Natural killer cell (primary cell): ENCODE measurements at regions not wholly inside any gene's neighbourhood (a gene's known extent, or its start where the extent isn't known, plus 50 kb on each side); places are given as distances from the start of the nearest gene placed in this dataset.

Experiments used
- ATAC-seq, 3 donors: fragments of 150-1000 bp in 2 of 3; fragments of 200-7000 bp in 1 of 3; cut with Tn5 transposase; 1 replicate in 1 of 3; 2 replicates in 2 of 3; pipeline ENCODE4 v1.10.0; 2021; ENCODE audit warnings: mild to moderate bottlenecking in 2 of 3, moderate library complexity in 2 of 3
- DNase-seq, 2 donors: peaks; one replicate each; pipeline versions ENCODE4 v3.0.0 to v3.0.0-alpha.2; 2013 to 2021; ENCODE audit warnings: mixed read lengths in 1 of 2
- H3K27ac ChIP-seq: one replicate; pipeline ENCODE4 v1.5.1; 2013; ENCODE audit warnings: mild to moderate bottlenecking, low read length
- H3K27me3 ChIP-seq: one replicate; pipeline ENCODE4 v1.6.1; 2013; ENCODE audit warnings: low read length; ENCODE audit not compliant: control insufficient read depth, insufficient read depth
- H3K36me3 ChIP-seq: one replicate; pipeline ENCODE4 v1.6.1; 2013; ENCODE audit warnings: low read length; ENCODE audit not compliant: control insufficient read depth, insufficient read depth
- H3K4me1 ChIP-seq: one replicate; pipeline ENCODE4 v1.6.1; 2013; ENCODE audit warnings: low read length; ENCODE audit not compliant: control insufficient read depth, insufficient read depth
- H3K4me3 ChIP-seq: one replicate; pipeline ENCODE4 v1.5.1; 2013; ENCODE audit warnings: low read length
- H3K9me3 ChIP-seq: one replicate; pipeline ENCODE4 v1.6.1; 2013; ENCODE audit warnings: low read length; ENCODE audit not compliant: control insufficient read depth, insufficient read depth
- H3K27ac Mint-ChIP-seq, 2 donors: one replicate each; pipeline ENCODE4 v1.8.0; 2022; ENCODE audit warnings: mild to moderate bottlenecking in 2 of 2, mixed read lengths in 2 of 2, moderate library complexity in 1 of 2
- H3K27me3 Mint-ChIP-seq, 2 donors: one replicate each; pipeline ENCODE4 v1.8.0; 2022; ENCODE audit warnings: low read depth in 2 of 2, mixed read lengths in 2 of 2
- H3K36me3 Mint-ChIP-seq: one replicate; pipeline ENCODE4 v1.8.0; 2022; ENCODE audit warnings: mixed read lengths
- H3K4me1 Mint-ChIP-seq, 2 donors: one replicate each; pipeline ENCODE4 v1.8.0; 2022; ENCODE audit warnings: mixed read lengths in 2 of 2
- H3K4me3 Mint-ChIP-seq: one replicate; pipeline ENCODE4 v1.8.0; 2022; ENCODE audit warnings: mild to moderate bottlenecking, moderate library complexity, mixed read lengths
- H3K9me3 Mint-ChIP-seq, 2 donors: one replicate each; pipeline ENCODE4 v1.8.0; 2022; ENCODE audit warnings: mixed read lengths in 2 of 2
- WGBS: methylation state at CpG from one replicate; pipeline ENCODE4 v1.1.7; 2013; ENCODE audit warnings: missing lambda C conversion rate; ENCODE audit not compliant: insufficient coverage; 5-methylcytosine and 5-hydroxymethylcytosine counted together
- intact Hi-C: fragments of 100-400 bp; cut with micrococcal nuclease; formaldehyde crosslinking; loops from one replicate; pipeline ENCODE4 v1.14.2; 2022
- TF ChIP-seq, protein P1 (sequence below): fragments of 200-600 bp; IDR thresholded peaks from one replicate; pipeline ENCODE4 v1.8.0; 2022; ENCODE audit warnings: antibody characterized with exemption

DNA sequence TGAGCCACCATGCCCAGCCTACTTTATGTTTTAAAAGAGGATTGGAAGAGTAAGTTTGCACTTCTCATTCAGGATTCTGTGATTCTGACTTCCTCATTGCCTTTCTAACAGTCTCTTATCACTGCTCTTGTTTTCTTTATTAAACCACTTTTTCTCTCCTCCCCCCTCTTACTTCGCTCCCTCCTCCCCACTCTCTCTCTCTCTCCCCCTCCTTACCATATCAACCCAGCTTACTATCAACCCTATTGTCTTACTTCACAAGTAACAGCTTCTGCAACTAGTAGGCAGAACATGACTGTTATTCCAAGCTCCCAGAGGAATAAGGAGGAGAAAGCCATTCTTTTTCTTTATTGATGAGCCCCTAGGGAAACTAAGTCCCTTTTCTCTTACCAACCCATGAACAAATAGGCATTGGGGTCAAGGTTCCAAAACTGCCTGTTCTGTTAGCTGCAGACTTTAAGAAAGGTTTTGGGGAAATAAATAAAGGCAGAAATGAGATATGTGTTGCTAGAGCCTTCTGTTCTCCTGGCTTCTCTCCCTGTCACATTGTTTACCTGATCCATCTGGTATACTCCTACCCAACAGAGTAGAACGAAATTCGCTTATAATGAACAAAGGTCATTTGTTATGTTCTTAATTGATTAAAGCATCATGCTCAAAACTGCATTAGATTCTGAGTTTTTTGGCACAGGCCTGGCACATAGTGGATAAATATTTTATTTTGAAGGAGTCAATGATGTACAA is 56.4 kb upstream of the RASGRP1 start:
- H3K9me3 ChIP-seq: no peaks in the 10 kb centered on the region
- H3K27ac Mint-ChIP-seq: peak overlapping the region; percentile 7 to 21
- H3K36me3 Mint-ChIP-seq: no peaks in the 10 kb centered on the region
- peaks cover 16% of the 10 kb centered on the region for H3K4me1 ChIP-seq
- WGBS: 37% methylated on average over 1 of the region's 3 CpGs
- TF ChIP-seq, protein P1, sequence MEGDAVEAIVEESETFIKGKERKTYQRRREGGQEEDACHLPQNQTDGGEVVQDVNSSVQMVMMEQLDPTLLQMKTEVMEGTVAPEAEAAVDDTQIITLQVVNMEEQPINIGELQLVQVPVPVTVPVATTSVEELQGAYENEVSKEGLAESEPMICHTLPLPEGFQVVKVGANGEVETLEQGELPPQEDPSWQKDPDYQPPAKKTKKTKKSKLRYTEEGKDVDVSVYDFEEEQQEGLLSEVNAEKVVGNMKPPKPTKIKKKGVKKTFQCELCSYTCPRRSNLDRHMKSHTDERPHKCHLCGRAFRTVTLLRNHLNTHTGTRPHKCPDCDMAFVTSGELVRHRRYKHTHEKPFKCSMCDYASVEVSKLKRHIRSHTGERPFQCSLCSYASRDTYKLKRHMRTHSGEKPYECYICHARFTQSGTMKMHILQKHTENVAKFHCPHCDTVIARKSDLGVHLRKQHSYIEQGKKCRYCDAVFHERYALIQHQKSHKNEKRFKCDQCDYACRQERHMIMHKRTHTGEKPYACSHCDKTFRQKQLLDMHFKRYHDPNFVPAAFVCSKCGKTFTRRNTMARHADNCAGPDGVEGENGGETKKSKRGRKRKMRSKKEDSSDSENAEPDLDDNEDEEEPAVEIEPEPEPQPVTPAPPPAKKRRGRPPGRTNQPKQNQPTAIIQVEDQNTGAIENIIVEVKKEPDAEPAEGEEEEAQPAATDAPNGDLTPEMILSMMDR: no peak
- no peak for DNase-seq
- H3K27me3 Mint-ChIP-seq: peaks cover 0 to 3% of the 10 kb centered on the region in 2 donors
- ATAC-seq: peak in 1 of 3 donors; percentile 36
- H3K36me3 ChIP-seq: no peaks in the 10 kb centered on the region
- no peaks in the 10 kb centered on the region for H3K27me3 ChIP-seq
- peaks cover 38 to 43% of the 10 kb centered on the region in 2 donors for H3K4me1 Mint-ChIP-seq
- H3K27ac ChIP-seq: no peak overlapping the region
- intact Hi-C loops: no loop called here
- no peak overlapping the region for H3K4me3 Mint-ChIP-seq
- no peaks in the 10 kb centered on the region for H3K9me3 Mint-ChIP-seq
- no peak overlapping the region for H3K4me3 ChIP-seq

DNA sequence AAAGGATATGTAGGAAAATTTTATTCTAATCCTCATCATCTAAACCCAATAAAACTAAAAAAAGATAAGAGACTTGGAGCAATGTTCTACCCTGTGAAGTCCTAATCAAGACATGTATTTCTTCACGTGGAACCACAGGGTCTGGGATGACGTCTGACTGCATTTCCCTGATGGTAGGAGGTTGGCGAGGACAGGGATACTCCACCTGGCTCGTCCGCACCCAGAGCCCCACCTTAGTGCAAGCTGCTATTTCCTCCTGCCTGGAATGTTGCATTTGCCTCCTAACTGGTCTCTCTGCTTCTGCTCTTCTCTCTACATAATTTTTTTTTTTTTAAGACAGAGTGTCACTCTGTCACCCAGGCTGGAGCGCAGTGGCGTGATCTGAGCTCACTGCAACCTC is 57.7 kb upstream of the RASGRP1 start:
- peaks cover 0 to 3% of the 10 kb centered on the region in 2 donors for H3K27me3 Mint-ChIP-seq
- DNase-seq: no peak
- H3K4me3 Mint-ChIP-seq: peak overlapping the region; percentile 45
- H3K36me3 Mint-ChIP-seq: no peaks in the 10 kb centered on the region
- peak in 1 of 3 donors; percentile 12 for ATAC-seq
- intact Hi-C loops: no loop called here
- H3K9me3 Mint-ChIP-seq: no peaks in the 10 kb centered on the region
- Histone ChIP-seq H3K9me3 (no peaks in the 10 kb centered on the region), H3K27ac (no peak overlapping the region), H3K27me3 (no peaks in the 10 kb centered on the region), H3K36me3 (no peaks in the 10 kb centered on the region), H3K4me3 (no peak overlapping the region), H3K4me1 (peaks cover 16% of the 10 kb centered on the region)
- H3K4me1 Mint-ChIP-seq: peaks cover 46 to 51% of the 10 kb centered on the region in 2 donors
- peak overlapping the region; percentile 69 to 74 for H3K27ac Mint-ChIP-seq
- 92% methylated on average over 7 of the region's 7 CpGs for WGBS
- TF ChIP-seq, protein P1: no peak

DNA sequence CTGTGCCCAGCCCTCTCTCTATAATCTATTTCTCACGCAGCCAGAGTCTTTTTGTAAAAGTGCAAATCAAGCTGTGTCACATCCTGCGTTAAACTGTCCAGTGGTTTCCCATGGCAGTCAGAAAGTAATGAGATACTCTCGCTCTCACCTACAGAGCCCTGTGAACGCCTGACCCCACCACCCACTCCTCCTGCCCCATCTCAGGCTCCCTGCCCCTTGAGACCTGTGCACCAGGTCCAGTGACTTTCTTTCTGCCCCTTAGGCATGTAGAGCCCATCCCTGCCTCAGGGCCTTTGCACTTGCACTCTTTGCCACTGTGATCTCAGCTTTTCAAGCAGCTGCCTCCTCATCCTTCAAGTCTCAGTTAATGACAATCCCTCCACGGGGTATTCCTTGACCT is 58.3 kb upstream of the RASGRP1 start:
- TF ChIP-seq, protein P1: no peak
- Mint-ChIP-seq H3K27me3 (peaks cover 0 to 3% of the 10 kb centered on the region in 2 donors), H3K4me3 (peak overlapping the region; percentile 45), H3K9me3 (no peaks in the 10 kb centered on the region), H3K4me1 (peaks cover 46 to 51% of the 10 kb centered on the region in 2 donors), H3K36me3 (no peaks in the 10 kb centered on the region), H3K27ac (peak overlapping the region; percentile 69 to 74)
- Histone ChIP-seq H3K27ac (no peak overlapping the region), H3K4me1 (peaks cover 16% of the 10 kb centered on the region), H3K4me3 (no peak overlapping the region), H3K36me3 (no peaks in the 10 kb centered on the region), H3K9me3 (no peaks in the 10 kb centered on the region), H3K27me3 (no peaks in the 10 kb centered on the region)
- WGBS: 59% methylated on average over 5 of the region's 5 CpGs
- ATAC-seq (peak; percentile 75 to 89 (median 85)), DNase-seq (no peak)
- intact Hi-C loops: no loop called here

DNA sequence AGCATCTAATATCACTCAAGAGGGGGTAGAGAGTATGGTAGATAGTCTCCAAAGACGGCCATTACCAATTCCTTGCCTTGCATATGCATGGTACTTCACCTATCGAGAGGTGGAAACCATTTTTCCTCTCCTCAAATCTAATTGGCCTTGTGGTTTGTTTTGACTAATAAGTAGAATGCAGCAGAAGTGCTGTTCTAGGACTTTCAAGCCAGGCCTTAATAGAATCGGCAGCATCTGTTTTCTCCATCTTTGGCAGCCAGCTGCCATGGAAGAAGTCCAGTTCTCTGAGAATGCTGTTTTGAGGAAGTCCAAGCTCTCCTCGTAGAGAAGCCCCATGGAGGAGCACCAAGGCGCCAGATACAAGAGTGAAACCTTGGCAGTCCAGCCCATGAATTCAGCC is 59.1 kb upstream of the RASGRP1 start:
- H3K4me3 Mint-ChIP-seq: no peak overlapping the region
- no peaks in the 10 kb centered on the region for H3K9me3 ChIP-seq
- H3K27ac ChIP-seq: no peak overlapping the region
- 60% methylated on average over 3 of the region's 5 CpGs for WGBS
- H3K4me1 Mint-ChIP-seq: peaks cover 46 to 51% of the 10 kb centered on the region in 2 donors
- H3K36me3 Mint-ChIP-seq: no peaks in the 10 kb centered on the region
- H3K27ac Mint-ChIP-seq: peak overlapping the region in 1 of 2 donors; percentile 69
- ATAC-seq (no peak), DNase-seq (no peak)
- H3K4me3 ChIP-seq: no peak overlapping the region
- intact Hi-C loops: no loop called here
- peaks cover 16% of the 10 kb centered on the region for H3K4me1 ChIP-seq
- H3K36me3 ChIP-seq: no peaks in the 10 kb centered on the region
- no peaks in the 10 kb centered on the region for H3K27me3 ChIP-seq
- TF ChIP-seq, protein P1: no peak
- H3K9me3 Mint-ChIP-seq: no peaks in the 10 kb centered on the region
- peaks cover 0 to 3% of the 10 kb centered on the region in 2 donors for H3K27me3 Mint-ChIP-seq
